GM23248 (cell line): ENCODE measurements at regions not wholly inside any gene's neighbourhood (a gene's known extent, or its start where the extent isn't known, plus 50 kb on each side); places are given as distances from the start of the nearest gene placed in this dataset.

Experiments
- EZH2 ChIP-seq: fragments of 200-600 bp; sonication (generic); IDR thresholded peaks from 2 replicates; pipeline ENCODE4 v1.6.1; 2018; ENCODE audit warnings: antibody characterized with exemption, mild to moderate bottlenecking; ENCODE audit not compliant: insufficient read depth, poor library complexity, severe bottlenecking
- EZH2phosphoT487 ChIP-seq: fragments of 200-600 bp; sonication (generic); IDR thresholded peaks from 2 replicates; pipeline ENCODE4 v1.6.1; 2018; ENCODE audit warnings: antibody characterized with exemption, moderate library complexity, mild to moderate bottlenecking, low read depth; ENCODE audit not compliant: insufficient read depth

- no peak for TF ChIP-seq EZH2
- TF ChIP-seq EZH2phosphoT487 = no peak
Observed at GRCh38 chr15:53917109-53917508, 61.1 kb upstream of the UNC13C start.
